BJ (cell line): ENCODE measurements at regions not wholly inside any gene's neighbourhood (a gene's known extent, or its start where the extent isn't known, plus 50 kb on each side); places are given as distances from the start of the nearest gene placed in this dataset.

Experiments
- CTCF ChIA-PET: fragments of 350-600 bp; formaldehyde crosslinking; extraction: SDS; loops from one replicate; lab custom pipeline; 2021; ENCODE audit warnings: antibody characterized with exemption, inconsistent platforms; lab: Yijun Ruan, JAX
- POLR2A ChIA-PET: fragments of 300-600 bp; sonication (Branson Sonifier 250); formaldehyde crosslinking; extraction: SDS; loops from one replicate; lab custom pipeline; 2021; ENCODE audit warnings: antibody characterized with exemption; lab: Charles Lee
- DNase-seq: peaks from one replicate; pipeline ENCODE4 v3.0.0-alpha.2; 2011; ENCODE audit warnings: low read depth
- H3K27me3 ChIP-seq: 2 replicates; pipeline ENCODE4 v1.6.0; 2011; ENCODE audit warnings: low read length; ENCODE audit not compliant: control insufficient read depth, insufficient read depth
- H3K36me3 ChIP-seq: 2 replicates; pipeline ENCODE4 v1.5.1; 2011; ENCODE audit warnings: low read length; ENCODE audit not compliant: control insufficient read depth, insufficient read depth
- H3K4me3 ChIP-seq: 2 replicates; pipeline ENCODE4 v1.5.1; 2011; ENCODE audit warnings: low read depth, mild to moderate bottlenecking, control low read depth, low read length
- TF ChIP-seq, protein P1 (sequence below): IDR thresholded peaks from 2 replicates; pipeline ENCODE4 v1.5.1; 2011; ENCODE audit warnings: low read depth, mild to moderate bottlenecking, control low read depth, inconsistent platforms, low read length, moderate library complexity; ENCODE audit not compliant: insufficient read depth

DNA sequence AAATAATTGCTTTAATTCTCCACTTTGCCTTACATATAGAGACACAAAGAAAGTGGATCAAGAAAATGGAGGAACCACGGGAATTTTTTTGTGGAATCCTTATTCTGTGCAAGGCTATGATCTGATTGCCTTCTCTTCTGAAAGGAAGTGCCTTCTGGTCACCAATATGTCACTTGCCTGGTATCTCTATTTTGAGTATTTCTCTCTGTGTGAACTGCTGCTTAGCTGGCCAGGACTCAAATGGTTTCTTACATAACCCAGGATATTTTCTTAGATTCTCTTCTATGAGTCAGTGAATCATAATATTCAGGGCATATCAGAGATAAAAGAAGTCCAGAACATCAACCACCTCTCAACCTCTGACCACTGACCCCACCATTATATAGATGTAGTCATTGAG lies 156.1 kb downstream of the DIO2 start:
- CTCF ChIA-PET: interaction anchor here (0.7 to 3.1 kb wide), 20 partner anchors 22 to 1121 kb away, joined by 3 to 34 read pairs (median 4); partner anchors contain the start of gene DIO2
- POLR2A ChIA-PET: no interaction called here
- Histone ChIP-seq H3K4me3 (no peak overlapping the region), H3K36me3 (no peaks in the 10 kb centered on the region), H3K27me3 (no peaks in the 10 kb centered on the region)
- no peak for DNase-seq
- TF ChIP-seq, protein P1, sequence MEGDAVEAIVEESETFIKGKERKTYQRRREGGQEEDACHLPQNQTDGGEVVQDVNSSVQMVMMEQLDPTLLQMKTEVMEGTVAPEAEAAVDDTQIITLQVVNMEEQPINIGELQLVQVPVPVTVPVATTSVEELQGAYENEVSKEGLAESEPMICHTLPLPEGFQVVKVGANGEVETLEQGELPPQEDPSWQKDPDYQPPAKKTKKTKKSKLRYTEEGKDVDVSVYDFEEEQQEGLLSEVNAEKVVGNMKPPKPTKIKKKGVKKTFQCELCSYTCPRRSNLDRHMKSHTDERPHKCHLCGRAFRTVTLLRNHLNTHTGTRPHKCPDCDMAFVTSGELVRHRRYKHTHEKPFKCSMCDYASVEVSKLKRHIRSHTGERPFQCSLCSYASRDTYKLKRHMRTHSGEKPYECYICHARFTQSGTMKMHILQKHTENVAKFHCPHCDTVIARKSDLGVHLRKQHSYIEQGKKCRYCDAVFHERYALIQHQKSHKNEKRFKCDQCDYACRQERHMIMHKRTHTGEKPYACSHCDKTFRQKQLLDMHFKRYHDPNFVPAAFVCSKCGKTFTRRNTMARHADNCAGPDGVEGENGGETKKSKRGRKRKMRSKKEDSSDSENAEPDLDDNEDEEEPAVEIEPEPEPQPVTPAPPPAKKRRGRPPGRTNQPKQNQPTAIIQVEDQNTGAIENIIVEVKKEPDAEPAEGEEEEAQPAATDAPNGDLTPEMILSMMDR: no peak

DNA sequence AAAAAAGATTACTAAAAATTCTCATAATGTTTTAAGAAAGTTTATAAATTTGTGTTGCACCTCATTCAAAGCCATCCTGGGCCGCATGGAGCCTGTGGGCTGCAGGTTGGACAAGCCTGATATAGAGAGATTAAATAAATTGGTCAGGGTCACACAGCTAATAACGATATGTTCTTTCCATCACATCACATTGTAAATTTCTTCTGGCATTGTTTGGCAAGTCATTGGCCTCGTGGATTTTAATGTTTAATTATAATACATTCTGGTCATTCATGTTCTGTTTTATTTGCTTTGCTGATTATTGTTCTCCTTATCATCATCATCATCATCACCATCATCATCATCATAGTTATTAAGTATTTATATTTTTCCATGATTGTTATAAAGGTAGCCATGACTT lies 157.3 kb downstream of the DIO2 start:
- no peaks in the 10 kb centered on the region for H3K27me3 ChIP-seq
- no peak for DNase-seq
- TF ChIP-seq, protein P1: no peak
- POLR2A ChIA-PET: no interaction called here
- no peak overlapping the region for H3K4me3 ChIP-seq
- no peaks in the 10 kb centered on the region for H3K36me3 ChIP-seq
- CTCF ChIA-PET: interaction anchor here (1.0 kb wide), 1 partner anchor 1120 kb away, joined by 4 read pairs; no protein-coding TSS in a partner anchor

DNA sequence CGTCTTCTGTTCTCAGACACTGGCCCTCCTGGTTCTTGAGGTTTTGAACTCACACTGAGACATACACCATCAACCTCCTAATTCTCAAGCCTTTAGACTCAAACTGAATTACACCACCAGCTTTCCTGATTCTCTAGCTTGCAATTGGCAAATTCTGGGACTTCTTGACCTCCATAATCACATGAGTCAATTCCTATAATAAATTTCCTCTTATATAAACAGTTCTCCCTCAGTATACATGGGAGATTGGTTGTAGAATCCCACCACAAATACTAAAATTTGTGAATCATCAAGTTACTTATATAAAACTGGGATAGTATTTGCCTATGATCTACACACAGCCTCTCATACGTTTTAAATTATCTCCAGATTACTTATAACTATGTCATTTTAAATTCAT lies 162.2 kb downstream of the DIO2 start:
- ChIA-PET POLR2A (no interaction called here), CTCF (no interaction called here)
- no peaks in the 10 kb centered on the region for H3K36me3 ChIP-seq
- TF ChIP-seq, protein P1: no peak
- H3K4me3 ChIP-seq: no peak overlapping the region
- no peak for DNase-seq
- H3K27me3 ChIP-seq: no peaks in the 10 kb centered on the region

DNA sequence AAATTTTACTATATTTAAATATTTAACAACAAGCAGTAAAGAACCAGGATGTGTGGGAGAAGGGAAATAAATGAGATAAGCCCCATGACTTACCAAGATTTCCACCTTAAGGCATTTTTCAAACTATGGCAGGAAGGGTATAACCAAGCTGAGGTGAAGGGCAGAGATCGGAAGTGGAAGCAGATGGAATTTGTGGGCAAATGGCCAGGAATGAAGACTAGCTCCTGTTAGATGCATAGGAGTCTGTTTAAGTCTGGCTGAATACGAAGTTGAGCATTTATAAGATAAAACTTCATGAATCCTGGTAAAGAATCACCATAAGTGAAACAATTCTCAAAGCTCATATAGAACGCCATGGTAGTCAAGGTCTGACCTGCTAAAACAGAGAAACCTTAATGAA lies 163.5 kb downstream of the DIO2 start:
- CTCF ChIA-PET: no interaction called here
- no peaks in the 10 kb centered on the region for H3K27me3 ChIP-seq
- H3K4me3 ChIP-seq: no peak overlapping the region
- POLR2A ChIA-PET: interaction anchor here (0.6 kb wide), 1 partner anchor 865 kb away, joined by 4 read pairs; no protein-coding TSS in a partner anchor
- DNase-seq: no peak
- H3K36me3 ChIP-seq: no peaks in the 10 kb centered on the region
- TF ChIP-seq, protein P1: no peak

DNA sequence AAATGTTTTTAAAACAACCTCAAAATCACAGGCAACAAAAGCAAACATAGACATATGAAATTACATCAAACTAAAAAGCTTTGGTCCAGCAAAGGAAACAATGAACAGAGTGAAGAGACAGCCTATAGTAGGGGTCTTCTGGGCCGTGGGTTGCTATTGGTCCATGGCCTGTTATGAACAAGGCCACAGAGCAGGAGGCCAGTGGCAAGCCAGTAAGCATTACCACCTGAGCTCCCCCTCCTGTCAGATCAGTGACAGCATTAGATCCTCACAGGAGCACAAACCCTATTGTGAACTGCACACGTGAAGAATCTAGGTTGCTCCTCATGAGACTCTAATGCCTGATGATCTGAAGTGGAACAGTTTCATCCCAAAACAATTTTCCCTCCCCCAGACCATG lies 174.0 kb downstream of the DIO2 start:
- Histone ChIP-seq H3K36me3 (no peaks in the 10 kb centered on the region), H3K27me3 (no peaks in the 10 kb centered on the region), H3K4me3 (no peak overlapping the region)
- ChIA-PET CTCF (no interaction called here), POLR2A (no interaction called here)
- no peak for DNase-seq
- TF ChIP-seq, protein P1: no peak
